ENCODE measurements at regions not wholly inside any gene's neighbourhood (a gene's known extent, or its start where the extent isn't known, plus 50 kb on each side); places are given as distances from the start of the nearest gene placed in this dataset.

DNA sequence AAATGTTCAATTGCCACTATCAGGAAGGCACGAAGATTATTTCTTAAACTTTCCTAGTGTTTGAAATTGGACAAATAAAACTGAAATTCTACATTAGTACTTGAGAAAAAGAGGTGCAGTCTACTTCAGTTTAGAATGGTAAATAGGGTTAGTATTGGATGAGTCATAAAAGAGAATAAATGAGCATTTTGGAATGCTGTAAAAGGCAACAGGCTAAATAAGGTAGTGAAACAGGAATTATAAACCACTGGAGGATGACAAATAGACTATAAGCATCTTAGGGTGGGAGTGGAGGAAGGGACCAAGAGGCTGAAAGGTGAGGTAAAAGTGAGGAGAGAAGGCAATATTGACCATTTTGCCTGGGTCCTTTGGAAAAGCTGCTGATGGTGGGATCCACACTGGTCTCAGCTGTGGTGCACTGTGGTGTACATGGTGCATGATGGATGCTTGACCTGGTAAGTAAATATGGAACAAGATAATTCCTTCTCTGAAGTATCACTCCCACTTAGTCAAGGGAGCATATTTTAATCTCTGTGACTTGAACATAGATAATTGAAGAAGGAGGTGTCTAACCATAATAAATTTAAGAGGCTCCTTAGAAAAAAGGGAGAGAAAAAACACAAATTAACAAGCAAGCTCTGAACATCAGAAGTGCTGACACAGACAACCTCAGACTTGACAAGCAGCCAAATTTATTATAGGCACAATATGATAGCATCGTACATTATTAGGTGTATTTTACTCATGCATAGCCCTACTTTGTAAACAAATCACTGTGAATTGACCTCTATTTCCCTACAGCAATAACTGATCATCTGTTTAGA, 76.4 kb upstream of the SCIN start:
- Histone ChIP-seq H3K4me3 (ENCODE audit: low read depth in 2 of 2, low read length in 1 of 2) (no peak overlapping the region), H3F3A (replicated peaks; ENCODE audit: insufficient read depth) (no peaks in the 10 kb centered on the region), H3K9me2 (no peaks in the 10 kb centered on the region), H3K4me1 (ENCODE audit: control insufficient read depth in 1 of 2, insufficient read depth in 2 of 2, low read depth in 1 of 2, low read length in 1 of 2) (no peaks in the 10 kb centered on the region; a peak in 1 of 4 replicates), H3K27ac (ENCODE audit: low read depth in 2 of 2, low read length in 1 of 2) (no peak overlapping the region), H3K9me3 (no peaks in the 10 kb centered on the region), H3K79me2 (ENCODE audit: insufficient read depth) (no peaks in the 10 kb centered on the region), H3K4me2 (no peak overlapping the region), H3K36me3 (replicated peaks in 1 of 2; ENCODE audit: control insufficient read depth in 1 of 2, insufficient read depth in 2 of 2, low read length in 1 of 2) (no peaks in the 10 kb centered on the region), H3K27me3 (ENCODE audit: insufficient read depth) (no peaks in the 10 kb centered on the region), H4K20me1 (ENCODE audit: insufficient read depth) (no peaks in the 10 kb centered on the region), H3K9ac (no peak overlapping the region), H2AFZ (ENCODE audit: low read depth) (no peak overlapping the region)
- CTCF ChIA-PET = interaction anchor here (1.1 to 4.9 kb wide), 5 partner anchors 19 to 648 kb away, joined by 3 to 90 read pairs (median 8); no protein-coding TSS in a partner anchor
- TF ChIP-seq NFIC (IDR thresholded peaks at IDR 0.05; ENCODE audit: borderline replicate concordance) (no peak), USF2 (IDR thresholded peaks at IDR 0.05; ENCODE audit: borderline replicate concordance, low read depth, low read length) (no peak), MXI1 (IDR thresholded peaks at IDR 0.05; ENCODE audit: low read depth, low read length) (no peak), RXRA (IDR thresholded peaks at IDR 0.05; ENCODE audit: borderline replicate concordance, low read depth) (no peak)
- no peak for DNase-seq
- POLR2A ChIA-PET = no interaction called here
- WGBS (ENCODE audit: low lambda C conversion rate) = 42% methylated on average over 2 of the region's 2 CpGs

DNA sequence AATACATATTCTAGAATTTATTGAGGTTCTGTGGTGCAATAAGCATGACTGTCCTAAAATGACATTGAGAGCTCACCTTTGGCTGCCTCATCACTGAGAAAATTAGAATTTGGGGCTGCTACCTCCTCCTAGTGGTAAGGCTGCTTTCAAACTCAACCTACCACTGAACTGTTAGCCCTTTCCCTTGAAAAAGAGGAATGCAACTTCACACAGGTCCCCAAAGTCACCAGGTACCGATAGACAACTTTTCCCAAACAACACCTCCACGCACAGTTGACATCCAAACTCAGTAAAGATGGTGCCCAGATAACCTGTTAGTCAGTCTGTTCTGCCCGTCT, 75.9 kb upstream of the SCIN start:
- WGBS (ENCODE audit: low lambda C conversion rate) = 74% methylated on average over 3 of the region's 3 CpGs
- Histone ChIP-seq H3K9me3 (no peaks in the 10 kb centered on the region), H3K79me2 (ENCODE audit: insufficient read depth) (no peaks in the 10 kb centered on the region), H3K9me2 (no peaks in the 10 kb centered on the region), H4K20me1 (ENCODE audit: insufficient read depth) (no peaks in the 10 kb centered on the region), H3F3A (replicated peaks; ENCODE audit: insufficient read depth) (no peaks in the 10 kb centered on the region), H3K4me3 (ENCODE audit: low read depth in 2 of 2, low read length in 1 of 2) (no peak overlapping the region), H3K4me2 (no peak overlapping the region), H3K27me3 (ENCODE audit: insufficient read depth) (no peaks in the 10 kb centered on the region), H3K27ac (ENCODE audit: low read depth in 2 of 2, low read length in 1 of 2) (no peak overlapping the region), H3K36me3 (replicated peaks in 1 of 2; ENCODE audit: control insufficient read depth in 1 of 2, insufficient read depth in 2 of 2, low read length in 1 of 2) (no peaks in the 10 kb centered on the region), H3K9ac (no peak overlapping the region), H2AFZ (ENCODE audit: low read depth) (no peak overlapping the region), H3K4me1 (ENCODE audit: control insufficient read depth in 1 of 2, insufficient read depth in 2 of 2, low read depth in 1 of 2, low read length in 1 of 2) (no peaks in the 10 kb centered on the region; a peak in 1 of 4 replicates)
- DNase-seq = no peak
- TF ChIP-seq, protein P1, sequence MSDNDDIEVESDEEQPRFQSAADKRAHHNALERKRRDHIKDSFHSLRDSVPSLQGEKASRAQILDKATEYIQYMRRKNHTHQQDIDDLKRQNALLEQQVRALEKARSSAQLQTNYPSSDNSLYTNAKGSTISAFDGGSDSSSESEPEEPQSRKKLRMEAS (IDR thresholded peaks at IDR 0.05; ENCODE audit: low read depth) = no peak
- no peak for TF ChIP-seq NFIC (IDR thresholded peaks at IDR 0.05; ENCODE audit: borderline replicate concordance)
- TF ChIP-seq CTCF (IDR thresholded peaks at IDR 0.05) = no peak
- TF ChIP-seq CHD2 (IDR thresholded peaks at IDR 0.05; ENCODE audit: low read length, partially characterized antibody) = no peak
- TF ChIP-seq RAD21 (IDR thresholded peaks at IDR 0.05; ENCODE audit: low read length) = no peak
- TF ChIP-seq RCOR1 (IDR thresholded peaks at IDR 0.05; ENCODE audit: low read length) = no peak
- no peak for TF ChIP-seq FOXJ3 (CRISPR knock-in tag; IDR thresholded peaks at IDR 0.05)
- no peak for TF ChIP-seq EZH2phosphoT487 (IDR thresholded peaks at IDR 0.05; ENCODE audit: borderline replicate concordance, low read depth)
- no peak for TF ChIP-seq GATA2 (CRISPR knock-in tag; IDR thresholded peaks at IDR 0.05)
- no peak for TF ChIP-seq ZBTB33 (IDR thresholded peaks at IDR 0.05; ENCODE audit: borderline replicate concordance, low read depth)
- ChIA-PET CTCF (interaction anchor here (0.7 to 4.9 kb wide), 8 partner anchors 14 to 663 kb away, joined by 3 to 90 read pairs (median 6); no protein-coding TSS in a partner anchor), POLR2A (no interaction called here)

Data from SK-N-SH (cell line).